H7 (cell line): ENCODE measurements at regions not wholly inside any gene's neighbourhood (a gene's known extent, or its start where the extent isn't known, plus 50 kb on each side); places are given as distances from the start of the nearest gene placed in this dataset.

Experiments
- DNase-seq: peaks from one replicate; pipeline ENCODE4 v3.0.0; 2012
- H3K27me3 ChIP-seq: 2 replicates; pipeline ENCODE4 v1.6.0; 2011; ENCODE audit warnings: mild to moderate bottlenecking, low read length; ENCODE audit not compliant: control insufficient read depth, insufficient read depth
- H3K36me3 ChIP-seq: replicated peaks from 2 replicates; pipeline ENCODE4 v1.5.1; 2011; ENCODE audit warnings: low read length; ENCODE audit not compliant: control insufficient read depth, insufficient read depth
- H3K4me3 ChIP-seq: 2 replicates; pipeline ENCODE4 v1.5.1; 2011; ENCODE audit warnings: low read depth, mild to moderate bottlenecking, control low read depth, low read length, moderate library complexity; ENCODE audit not compliant: insufficient read depth

GRCh38 chr10:3701491-3701890 is 83.5 kb downstream of the KLF6 start:
- no peaks in the 10 kb centered on the region for H3K36me3 ChIP-seq
- DNase-seq: no peak
- H3K4me3 ChIP-seq: no peak overlapping the region

GRCh38 chr10:3700531-3701076 is 84.4 kb downstream of the KLF6 start:
- Histone ChIP-seq H3K27me3 (no peaks in the 10 kb centered on the region), H3K4me3 (no peak overlapping the region), H3K36me3 (no peaks in the 10 kb centered on the region)
- no peak for DNase-seq

More at GRCh38 chr10:3701491-3701890, 83.5 kb downstream of the KLF6 start:
- no peaks in the 10 kb centered on the region for H3K27me3 ChIP-seq

GRCh38 chr10:3699916-3700315 is 85.1 kb downstream of the KLF6 start:
- Histone ChIP-seq H3K4me3 (no peak overlapping the region), H3K27me3 (no peaks in the 10 kb centered on the region), H3K36me3 (no peaks in the 10 kb centered on the region)
- peak; percentile 32 for DNase-seq

GRCh38 chr10:3698312-3698711 is 86.7 kb downstream of the KLF6 start:
- H3K27me3 ChIP-seq: no peaks in the 10 kb centered on the region

GRCh38 chr10:3693698-3694080 is 91.3 kb downstream of the KLF6 start:
- no peak for DNase-seq
- H3K4me3 ChIP-seq: no peak overlapping the region
- no peaks in the 10 kb centered on the region for H3K27me3 ChIP-seq
- H3K36me3 ChIP-seq: no peaks in the 10 kb centered on the region

More at GRCh38 chr10:3698312-3698711, 86.7 kb downstream of the KLF6 start:
- Histone ChIP-seq H3K4me3 (no peak overlapping the region), H3K36me3 (no peaks in the 10 kb centered on the region)
- DNase-seq: no peak

- Histone ChIP-seq H3K27me3 (no peaks in the 10 kb centered on the region), H3K4me3 (no peak overlapping the region), H3K36me3 (no peaks in the 10 kb centered on the region)
- no peak for DNase-seq
Observed at GRCh38 chr10:3693022-3693697, 91.8 kb downstream of the KLF6 start.

- H3K36me3 ChIP-seq: no peaks in the 10 kb centered on the region
- no peak overlapping the region for H3K4me3 ChIP-seq
- no peak for DNase-seq
- no peaks in the 10 kb centered on the region for H3K27me3 ChIP-seq
Observed at GRCh38 chr10:3692387-3692999, 92.5 kb downstream of the KLF6 start.

- H3K36me3 ChIP-seq: no peaks in the 10 kb centered on the region
- H3K27me3 ChIP-seq: no peaks in the 10 kb centered on the region
- DNase-seq: no peak
- no peak overlapping the region for H3K4me3 ChIP-seq
Observed at GRCh38 chr10:3691482-3691881, 93.5 kb downstream of the KLF6 start.

- Histone ChIP-seq H3K36me3 (no peaks in the 10 kb centered on the region), H3K27me3 (no peaks in the 10 kb centered on the region), H3K4me3 (no peak overlapping the region)
- no peak for DNase-seq
Observed at GRCh38 chr10:3689871-3690510, 95.0 kb downstream of the KLF6 start.

GRCh38 chr10:3687510-3688081 is 97.4 kb downstream of the KLF6 start:
- Histone ChIP-seq H3K4me3 (no peak overlapping the region), H3K27me3 (no peaks in the 10 kb centered on the region), H3K36me3 (no peaks in the 10 kb centered on the region)
- no peak for DNase-seq

GRCh38 chr10:3685384-3685783 is 99.6 kb downstream of the KLF6 start:
- H3K4me3 ChIP-seq: no peak overlapping the region

GRCh38 chr10:3684891-3685290 is 100.1 kb downstream of the KLF6 start:
- Histone ChIP-seq H3K4me3 (no peak overlapping the region), H3K27me3 (no peaks in the 10 kb centered on the region), H3K36me3 (no peaks in the 10 kb centered on the region)
- DNase-seq: no peak

More at GRCh38 chr10:3685384-3685783, 99.6 kb downstream of the KLF6 start:
- Histone ChIP-seq H3K36me3 (no peaks in the 10 kb centered on the region), H3K27me3 (no peaks in the 10 kb centered on the region)
- no peak for DNase-seq

GRCh38 chr10:3683560-3683959 is 101.4 kb downstream of the KLF6 start:
- no peak for DNase-seq
- Histone ChIP-seq H3K36me3 (no peaks in the 10 kb centered on the region), H3K4me3 (no peak overlapping the region), H3K27me3 (no peaks in the 10 kb centered on the region)

GRCh38 chr10:3682745-3683144 is 102.3 kb downstream of the KLF6 start:
- Histone ChIP-seq H3K4me3 (no peak overlapping the region), H3K27me3 (no peaks in the 10 kb centered on the region), H3K36me3 (no peaks in the 10 kb centered on the region)
- DNase-seq: no peak
